AG09319 (cell line): ENCODE measurements at regions not wholly inside any gene's neighbourhood (a gene's known extent, or its start where the extent isn't known, plus 50 kb on each side); places are given as distances from the start of the nearest gene placed in this dataset.
"Not testable (repeated sequence)": the region's sequence is repeated elsewhere in the genome, so short reads cannot be mapped to it uniquely, and the experiment has no call there.

ENCODE experiments used
- DNase-seq: peaks from one replicate; pipeline ENCODE4 v3.0.0-alpha.2; 2010; ENCODE audit warnings: low read depth; ENCODE audit errors: extremely low read depth
- CTCF ChIP-seq: IDR thresholded peaks from 2 replicates; pipeline ENCODE4 v1.5.1; 2011; ENCODE audit warnings: low read depth, mild to moderate bottlenecking, inconsistent platforms, low read length, moderate library complexity

GRCh38 chr12:115305867-115306266 lies 621.9 kb upstream of the TBX3 start:
- no peak for TF ChIP-seq CTCF
- DNase-seq, result no peak

- no peak for DNase-seq
- no peak for TF ChIP-seq CTCF
These were observed 621.3 kb upstream of the TBX3 start for GRCh38 chr12:115305275-115305674.

- no peak for DNase-seq
These were observed 619.8 kb upstream of the TBX3 start for GRCh38 chr12:115303723-115304309.

DNA sequence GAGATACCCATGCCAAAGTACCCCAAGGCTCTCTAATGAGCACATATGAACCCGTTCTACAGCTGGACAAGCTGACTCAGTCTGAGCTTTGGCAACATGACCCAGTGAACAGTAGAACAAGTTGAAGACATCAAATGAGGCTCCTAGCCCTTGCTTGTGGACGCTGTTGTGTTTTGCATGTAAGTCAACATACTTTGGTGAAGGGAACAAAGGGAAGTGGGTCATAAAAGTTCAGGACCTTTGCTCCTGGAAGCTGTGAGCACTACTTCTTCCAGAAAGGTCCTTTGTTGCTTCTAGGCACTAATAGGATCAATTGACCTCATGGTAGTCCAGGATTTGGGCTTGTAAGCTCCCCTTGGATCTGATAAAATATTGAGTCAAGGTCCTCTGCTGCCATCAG lies 613.5 kb upstream of the TBX3 start:
- TF ChIP-seq CTCF, result no peak
- no peak for DNase-seq

More at GRCh38 chr12:115303723-115304309, 619.8 kb upstream of the TBX3 start:
- TF ChIP-seq CTCF, result no peak

DNA sequence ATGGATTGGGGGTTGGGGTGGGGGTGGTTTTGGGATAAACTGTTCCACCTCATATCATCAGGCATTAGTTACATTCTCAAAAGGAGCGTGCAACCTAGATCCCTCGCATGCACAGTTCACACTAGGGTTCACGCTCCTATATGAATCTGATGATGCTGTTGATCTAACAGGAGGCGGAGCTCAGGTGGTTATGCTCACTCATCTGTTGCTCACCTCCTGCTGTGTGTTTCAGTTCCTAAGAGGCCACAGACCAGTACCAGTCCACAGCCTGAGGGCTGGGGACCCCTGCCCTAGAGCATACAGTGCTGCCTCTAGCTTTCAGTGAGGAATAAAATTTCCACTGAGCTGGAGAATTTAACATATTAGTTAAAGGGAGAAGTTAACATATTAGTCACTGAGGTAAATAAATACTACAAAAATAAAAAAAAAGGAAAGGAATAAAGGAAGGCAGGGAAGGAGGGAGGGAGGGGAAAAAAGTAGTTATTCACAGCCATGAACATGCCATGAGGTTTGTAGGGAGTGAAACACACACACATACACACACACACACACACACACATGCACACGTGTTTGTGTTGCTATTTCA lies 612.7 kb upstream of the TBX3 start:
- DNase-seq, result no peak
- no peak for TF ChIP-seq CTCF

DNA sequence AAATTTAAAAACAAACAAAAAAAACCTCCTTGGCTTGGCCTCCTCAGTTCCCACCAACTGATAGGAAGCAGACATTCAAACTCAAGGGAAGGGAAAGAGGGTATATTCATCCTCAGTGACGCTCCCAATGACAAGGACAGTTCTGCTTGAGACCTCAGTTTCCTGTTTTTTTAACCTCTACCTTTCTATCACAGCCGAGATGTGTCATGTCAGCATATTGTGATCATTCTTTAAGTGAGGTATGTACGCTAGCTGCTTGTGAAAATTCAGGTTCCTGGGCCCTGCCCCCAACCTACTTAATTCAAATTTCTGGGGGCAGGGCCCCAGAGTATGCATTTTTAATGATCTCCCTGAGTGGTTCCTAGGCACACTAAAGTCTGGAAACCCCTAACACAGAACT lies 611.9 kb upstream of the TBX3 start:
- no peak for TF ChIP-seq CTCF
- DNase-seq, result no peak

GRCh38 chr12:115294453-115295133 lies 610.6 kb upstream of the TBX3 start:
- no peak for TF ChIP-seq CTCF
- DNase-seq, result no peak

GRCh38 chr12:115285429-115285828 lies 601.5 kb upstream of the TBX3 start:
- not testable (repeated sequence) for DNase-seq
